T47D (cell line): ENCODE measurements at regions not wholly inside any gene's neighbourhood (a gene's known extent, or its start where the extent isn't known, plus 50 kb on each side); places are given as distances from the start of the nearest gene placed in this dataset.

Experiments used
- DNase-seq, 2 experiments: peaks; one replicate each; pipeline versions ENCODE4 v3.0.0 to v3.0.0-alpha.2; 2011 to 2012; ENCODE audit warnings: low read depth in 1 of 2, low spot score in 1 of 2
- JUND ChIP-seq: IDR thresholded peaks from 2 replicates; pipeline ENCODE4 v1.6.1; 2012; ENCODE audit warnings: low read depth
- in situ Hi-C: cut with HindIII; loops from 2 replicates; pipeline ENCODE4 v1.10.0; 2016; ENCODE audit warnings: low sequenced_read_pairs, low pct_unique_long_range_greater_than_20kb

DNA sequence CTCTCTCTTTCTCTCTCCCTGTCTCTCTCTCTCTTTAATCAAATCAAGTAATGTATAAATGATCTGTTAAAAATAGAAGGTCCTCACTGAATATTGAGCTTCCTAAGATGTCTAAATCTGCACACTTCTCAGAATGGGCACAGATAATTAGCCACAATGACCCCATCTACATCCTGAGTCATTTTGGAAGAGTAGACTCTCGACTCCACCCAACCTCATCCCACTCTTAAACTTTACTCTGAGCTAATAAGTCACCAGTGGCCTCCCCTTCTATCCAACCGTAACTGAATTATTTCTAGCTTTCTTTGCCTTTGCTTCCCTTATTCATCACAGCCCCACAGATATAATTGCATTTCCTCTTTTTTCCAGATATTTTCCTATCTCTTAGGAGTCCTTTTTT, 326.5 kb upstream of the ZNF717 start:
- no peak for TF ChIP-seq JUND
- no peak for DNase-seq
- in situ Hi-C loops, result no loop called here

- in situ Hi-C loops, result no loop called here
- no peak for DNase-seq
- no peak for TF ChIP-seq JUND
These were observed 336.7 kb upstream of the ZNF717 start for GRCh38 chr3:76122007-76122406.

GRCh38 chr3:76129441-76129840, 344.1 kb upstream of the ZNF717 start:
- TF ChIP-seq JUND, result no peak
- in situ Hi-C loops, result no loop called here
- DNase-seq, result no peak

DNA sequence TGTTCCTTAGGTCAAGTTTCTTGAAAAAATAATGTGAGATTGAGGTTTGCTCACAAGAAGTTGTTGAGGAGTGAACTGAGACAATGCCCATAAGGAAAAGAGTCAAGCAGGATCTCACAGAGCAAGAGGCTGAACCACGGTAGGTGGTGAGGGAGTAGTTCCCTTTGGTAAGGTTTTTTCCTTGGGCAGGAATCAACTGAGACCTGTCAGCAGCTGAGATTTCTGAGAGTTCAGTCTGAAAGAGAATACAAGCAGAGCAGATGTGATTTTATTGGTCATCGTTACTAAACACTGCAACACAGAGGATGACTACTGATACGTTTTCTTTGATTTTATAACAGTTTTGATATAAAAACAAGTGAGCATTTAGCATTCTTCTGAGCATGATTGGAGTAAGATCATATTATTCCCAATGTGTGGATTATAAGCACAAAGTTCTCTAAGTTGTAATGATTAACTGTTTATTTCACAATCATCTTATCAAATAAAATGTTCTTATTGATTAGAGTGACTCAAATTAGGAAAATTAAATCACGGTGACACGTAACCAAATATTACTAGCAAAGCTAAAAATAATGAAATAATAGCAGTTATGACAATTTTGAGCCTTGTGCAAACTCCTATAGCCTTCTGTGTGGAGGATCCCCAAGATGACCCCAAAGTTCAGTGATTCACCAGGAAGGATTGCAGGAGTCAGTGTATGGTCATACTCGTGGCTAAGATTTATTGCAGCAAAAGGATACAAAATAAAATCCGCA, 346.2 kb upstream of the ZNF717 start:
- in situ Hi-C loops, result no loop called here
- no peak for DNase-seq
- TF ChIP-seq JUND, result no peak

- in situ Hi-C loops, result no loop called here
- no peak for TF ChIP-seq JUND
These were observed 346.8 kb upstream of the ZNF717 start for GRCh38 chr3:76132154-76132470.

DNA sequence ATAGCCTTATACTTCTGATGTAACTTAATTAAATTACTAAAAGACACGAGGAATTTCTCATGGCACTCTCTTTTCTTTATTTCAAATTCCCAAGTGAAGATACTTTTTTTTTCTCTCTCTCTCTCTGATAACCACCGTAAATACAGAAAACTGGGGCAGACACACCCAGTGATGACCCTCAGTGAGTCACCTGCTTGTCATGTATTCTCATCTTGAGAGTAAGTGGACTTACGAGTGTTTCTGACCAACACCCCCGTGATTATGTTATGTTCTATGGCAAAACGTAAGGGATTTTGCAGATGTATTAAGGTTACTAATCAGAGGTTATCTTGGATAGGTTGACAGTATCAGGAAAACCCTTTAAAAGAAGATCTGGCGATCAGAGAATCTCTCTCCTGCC, 348.8 kb upstream of the ZNF717 start:
- TF ChIP-seq JUND, result no peak
- DNase-seq, result no peak
- in situ Hi-C loops, result no loop called here

More at GRCh38 chr3:76132154-76132470, 346.8 kb upstream of the ZNF717 start:
- DNase-seq, result no peak

- in situ Hi-C loops, result no loop called here
- no peak for DNase-seq
- TF ChIP-seq JUND, result no peak
These were observed 353.6 kb upstream of the ZNF717 start for GRCh38 chr3:76138921-76139320.

GRCh38 chr3:76147846-76148245, 362.5 kb upstream of the ZNF717 start:
- no peak for DNase-seq
- in situ Hi-C loops, result no loop called here
- TF ChIP-seq JUND, result no peak

GRCh38 chr3:76152028-76152427, 366.7 kb upstream of the ZNF717 start:
- TF ChIP-seq JUND, result no peak
- in situ Hi-C loops, result no loop called here
- DNase-seq, result no peak

- no peak for TF ChIP-seq JUND
- DNase-seq, result no peak
- in situ Hi-C loops, result no loop called here
These were observed 376.5 kb upstream of the ZNF717 start for GRCh38 chr3:76161856-76162255.

- no peak for DNase-seq
- no peak for TF ChIP-seq JUND
- in situ Hi-C loops, result no loop called here
These were observed 386.3 kb upstream of the ZNF717 start for GRCh38 chr3:76171647-76172046.

- DNase-seq, result no peak
- TF ChIP-seq JUND, result no peak
- in situ Hi-C loops, result no loop called here
These were observed 392.3 kb upstream of the ZNF717 start for GRCh38 chr3:76177610-76178009.

GRCh38 chr3:76178412-76178811, 393.1 kb upstream of the ZNF717 start:
- TF ChIP-seq JUND, result no peak
- in situ Hi-C loops, result no loop called here
- no peak for DNase-seq

GRCh38 chr3:76181213-76181612, 395.9 kb upstream of the ZNF717 start:
- TF ChIP-seq JUND, result no peak
- no peak for DNase-seq
- in situ Hi-C loops, result no loop called here
